GM19023 (cell line): ENCODE measurements at regions not wholly inside any gene's neighbourhood (a gene's known extent, or its start where the extent isn't known, plus 50 kb on each side); places are given as distances from the start of the nearest gene placed in this dataset.
"Not testable (repeated sequence)": the region's sequence is repeated elsewhere in the genome, so short reads cannot be mapped to it uniquely, and the experiment has no call there.

Source experiments
- ATAC-seq: cut with Tn5 transposase; IDR thresholded peaks from one replicate; pipeline ENCODE4 v1.9.1; 2021; ENCODE audit warnings: mild to moderate bottlenecking, moderate library complexity; ENCODE audit not compliant: unreplicated experiment

DNA sequence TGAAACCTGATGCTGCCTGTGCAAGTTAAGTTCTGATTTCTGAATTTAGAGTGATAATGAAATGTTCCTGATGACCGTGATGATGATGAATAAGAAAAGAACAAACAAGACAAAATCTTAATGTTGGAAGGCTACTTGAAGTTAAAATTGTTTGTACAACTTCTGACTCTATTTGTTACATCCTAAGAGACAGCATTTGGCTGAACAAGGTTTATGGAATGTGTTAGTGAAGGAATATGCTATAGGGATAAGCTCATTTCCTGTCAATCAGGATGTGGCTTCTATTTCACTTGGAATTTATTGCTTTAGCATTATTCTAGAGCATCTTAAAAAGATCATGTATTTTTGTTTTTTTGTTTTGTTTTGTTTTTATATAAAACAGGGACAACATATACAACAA lies 267.5 kb downstream of the FAT4 start:
- ATAC-seq: no peak

DNA sequence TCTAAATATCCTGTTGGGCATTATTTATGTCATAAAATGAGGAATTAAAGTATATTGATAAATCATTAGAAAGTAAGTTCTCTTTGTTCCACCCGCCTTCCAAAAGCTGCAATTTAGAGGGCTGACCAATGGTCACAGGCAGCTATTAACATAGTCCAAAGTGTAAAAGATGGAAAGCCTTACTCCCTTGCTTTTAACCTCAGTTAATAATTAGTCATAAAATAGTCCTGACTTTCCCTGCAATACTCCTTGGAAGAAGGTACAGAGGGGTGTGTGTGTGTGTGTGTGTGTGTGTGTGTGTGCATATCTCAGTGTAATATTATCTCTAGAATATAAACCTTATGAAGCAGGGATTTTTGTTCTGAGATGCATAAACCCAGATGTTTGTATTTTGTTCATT lies 275.4 kb downstream of the FAT4 start:
- ATAC-seq: no peak

DNA sequence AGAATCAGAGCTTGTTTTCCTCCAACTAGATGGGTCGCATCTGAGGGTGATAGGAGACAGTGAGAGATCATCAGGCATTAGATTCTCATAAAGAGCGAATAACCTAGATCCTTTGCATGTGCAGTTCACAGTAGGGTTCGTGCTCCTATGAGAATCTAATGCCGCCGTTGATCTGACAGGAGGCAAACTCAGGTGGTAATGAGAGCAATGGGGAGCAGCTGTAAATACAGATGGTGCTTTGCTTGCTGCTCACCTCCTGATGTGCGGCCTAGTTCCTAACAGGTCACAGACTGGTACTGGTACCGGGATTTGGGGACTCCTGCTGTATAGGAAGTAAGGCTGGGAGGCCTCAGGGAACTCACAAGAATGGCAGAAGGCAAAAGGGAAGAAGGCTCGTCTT lies 276.5 kb downstream of the FAT4 start:
- ATAC-seq: no peak

DNA sequence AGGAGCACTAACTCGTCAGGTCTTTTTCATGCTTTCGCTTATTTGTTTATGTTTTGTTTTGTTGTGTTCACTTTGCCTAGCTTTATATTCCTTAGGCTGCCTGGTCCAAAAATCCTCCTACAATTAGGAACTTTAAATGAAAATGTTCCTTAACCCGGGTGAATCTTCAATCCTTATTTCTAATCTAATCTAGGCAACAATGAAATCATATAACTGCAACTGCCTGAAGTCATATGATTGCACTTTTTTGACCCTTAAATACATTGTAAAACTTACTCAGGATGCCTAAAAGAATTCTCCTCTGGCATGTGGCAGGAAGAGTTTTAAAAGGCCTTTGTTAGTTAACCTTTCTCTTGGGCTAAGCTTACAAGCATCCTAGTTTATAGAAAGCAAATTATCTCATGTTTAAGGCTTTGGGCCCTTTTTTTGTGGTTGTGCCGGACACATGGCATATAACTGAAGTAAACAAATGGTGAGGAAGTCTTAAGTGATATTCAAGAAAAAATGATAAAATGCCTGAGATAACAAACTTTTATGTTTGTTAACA lies 279.4 kb downstream of the FAT4 start:
- no peak for ATAC-seq

DNA sequence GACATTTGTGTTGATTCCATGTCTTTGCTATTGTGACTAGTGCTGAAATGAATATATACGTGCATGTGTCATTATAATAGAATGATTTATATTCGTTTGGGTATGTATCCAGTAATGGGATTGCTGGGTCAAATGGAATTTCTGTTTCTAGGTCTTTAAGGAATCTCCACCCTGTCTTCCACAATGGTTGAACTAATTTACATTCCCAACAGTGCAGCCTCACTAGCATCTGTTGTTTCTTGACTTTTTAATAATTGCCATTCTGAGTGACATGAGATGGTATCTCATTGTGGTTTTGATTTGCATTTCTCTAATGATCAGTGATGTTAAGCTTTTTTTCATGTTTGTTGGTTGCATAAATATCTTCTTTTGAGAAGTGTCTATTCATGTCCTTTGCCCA lies 291.2 kb downstream of the FAT4 start:
- ATAC-seq: not testable (repeated sequence)

DNA sequence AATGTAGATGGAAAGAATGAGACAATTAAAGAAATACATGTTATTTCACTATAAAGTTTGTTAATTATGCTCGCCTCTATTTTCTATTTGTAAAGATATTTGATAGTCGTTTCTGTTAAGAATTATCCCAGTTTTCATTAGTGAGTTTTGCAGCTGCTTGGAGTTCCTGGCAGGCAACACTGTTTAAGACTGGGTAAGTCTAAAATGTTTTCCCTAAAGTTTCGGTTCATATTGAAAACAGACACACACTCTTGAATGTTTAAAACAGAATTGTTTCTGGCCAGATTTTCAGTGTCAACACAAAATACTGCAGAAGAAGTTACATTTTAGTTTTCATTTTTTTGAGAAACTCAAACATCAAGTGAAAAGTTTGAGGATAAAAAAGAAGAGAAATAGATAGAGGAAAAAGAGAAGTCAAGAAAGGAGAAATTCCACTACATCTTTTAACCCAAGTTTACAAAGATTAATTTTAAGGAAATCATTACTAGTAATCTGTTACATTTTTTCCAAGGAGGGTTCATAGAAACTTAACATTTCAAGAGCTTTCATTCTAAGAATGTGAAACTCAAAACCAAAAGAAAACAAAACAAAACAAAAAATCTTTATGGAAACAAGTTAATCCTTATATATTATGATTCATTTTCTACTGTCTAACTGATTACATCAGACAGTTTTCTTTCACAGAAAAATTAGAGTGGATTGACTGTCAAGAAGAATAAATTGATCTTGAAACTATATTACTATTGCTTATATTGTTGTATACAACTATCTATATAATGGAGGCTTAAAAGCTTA lies 305.5 kb downstream of the FAT4 start:
- no peak for ATAC-seq

DNA sequence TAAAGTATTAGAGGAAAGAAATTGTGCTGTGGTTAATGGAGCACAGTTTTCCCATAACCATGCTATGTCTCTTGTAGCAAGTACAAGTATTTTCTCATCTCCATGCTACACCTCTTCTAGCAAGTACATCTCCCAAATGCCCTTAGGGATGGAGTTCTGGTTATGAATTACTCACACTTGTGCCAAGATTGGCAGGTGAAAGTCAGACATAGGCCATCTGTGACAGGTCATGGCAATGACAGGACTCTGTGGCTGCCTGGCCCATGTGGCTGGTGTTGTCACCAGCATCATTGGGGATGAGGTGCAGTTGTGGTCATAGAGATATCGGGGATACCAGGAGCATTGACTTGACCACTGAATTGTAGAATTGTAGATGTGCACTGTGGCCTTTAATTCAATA lies 310.2 kb downstream of the FAT4 start:
- no peak for ATAC-seq

DNA sequence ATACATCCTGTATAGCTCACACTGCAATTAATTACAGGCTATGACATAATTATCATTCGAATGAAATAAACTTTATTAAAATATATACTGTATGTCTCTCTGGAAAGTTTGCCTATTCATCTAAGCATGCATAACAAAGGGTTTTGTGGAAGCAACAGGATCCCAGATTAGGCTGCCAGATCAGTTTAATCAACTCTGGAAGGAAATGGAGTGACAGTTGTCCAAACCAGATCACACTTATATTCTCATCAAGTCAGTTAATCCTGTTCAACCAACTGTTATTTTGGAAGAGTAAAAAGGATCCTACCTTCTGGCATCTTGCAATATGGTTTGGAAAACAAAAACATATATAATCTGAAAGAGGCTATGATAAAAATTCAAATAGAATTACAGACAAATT lies 312.2 kb downstream of the FAT4 start:
- no peak for ATAC-seq

DNA sequence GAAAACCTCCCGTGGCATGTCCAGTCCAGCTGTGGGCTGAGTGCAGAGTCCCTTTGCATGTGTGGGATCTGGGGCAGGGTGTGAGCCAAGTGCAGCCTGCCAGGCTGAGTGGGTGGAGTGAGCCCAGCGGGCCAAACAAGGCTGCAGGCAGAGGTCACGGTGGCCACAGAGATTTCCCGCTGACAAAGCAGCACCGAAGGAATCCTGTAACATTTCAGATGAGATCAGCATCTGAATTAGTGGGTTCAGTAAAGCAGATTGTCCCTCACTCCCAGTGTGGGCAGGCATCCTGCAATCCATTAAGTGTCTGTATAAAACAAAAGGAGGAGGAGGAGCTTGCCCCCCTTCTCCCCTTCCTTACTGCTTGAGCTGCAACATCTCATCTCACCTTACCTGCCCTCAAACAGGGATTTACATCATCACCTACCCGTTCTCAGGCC lies 324.4 kb downstream of the FAT4 start:
- no peak for ATAC-seq

DNA sequence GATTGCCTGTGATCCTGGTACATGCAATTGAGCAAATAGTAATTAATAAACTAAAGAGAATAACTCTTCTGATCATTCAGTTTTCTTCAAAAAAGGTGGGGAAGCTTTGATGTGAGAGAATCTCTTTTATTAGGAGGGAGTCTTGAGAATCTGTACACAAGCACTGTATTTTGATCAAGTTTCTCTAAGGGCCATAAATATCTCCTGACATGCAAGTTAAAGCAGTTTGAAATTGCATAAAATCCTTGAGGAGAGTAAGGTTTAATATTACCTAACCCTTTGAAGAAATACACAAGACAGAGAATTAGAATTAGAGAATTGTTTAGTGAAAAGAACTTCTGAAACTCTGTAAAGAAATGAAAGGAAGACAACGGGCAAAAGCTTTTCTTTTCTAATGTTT lies 326.9 kb downstream of the FAT4 start:
- no peak for ATAC-seq

DNA sequence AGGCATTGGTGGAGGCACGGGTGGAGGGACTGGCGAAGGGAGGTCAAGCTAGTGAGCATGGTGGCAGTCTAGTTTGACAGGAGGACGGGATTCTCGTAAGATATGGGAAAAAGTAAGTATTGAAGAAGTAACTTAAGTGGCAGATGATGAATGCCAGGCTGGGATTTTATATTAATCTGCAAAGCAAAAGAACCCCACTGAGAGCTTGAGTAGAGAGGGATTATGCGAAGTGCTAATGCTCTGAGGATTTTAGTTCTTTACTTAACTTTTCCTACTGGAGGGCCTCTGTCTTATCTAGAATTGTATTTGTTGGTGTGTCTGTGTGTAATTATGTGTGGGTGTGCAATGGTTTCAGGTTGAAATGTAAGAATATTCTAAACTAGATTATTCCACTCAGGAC lies 327.9 kb downstream of the FAT4 start:
- ATAC-seq: no peak

DNA sequence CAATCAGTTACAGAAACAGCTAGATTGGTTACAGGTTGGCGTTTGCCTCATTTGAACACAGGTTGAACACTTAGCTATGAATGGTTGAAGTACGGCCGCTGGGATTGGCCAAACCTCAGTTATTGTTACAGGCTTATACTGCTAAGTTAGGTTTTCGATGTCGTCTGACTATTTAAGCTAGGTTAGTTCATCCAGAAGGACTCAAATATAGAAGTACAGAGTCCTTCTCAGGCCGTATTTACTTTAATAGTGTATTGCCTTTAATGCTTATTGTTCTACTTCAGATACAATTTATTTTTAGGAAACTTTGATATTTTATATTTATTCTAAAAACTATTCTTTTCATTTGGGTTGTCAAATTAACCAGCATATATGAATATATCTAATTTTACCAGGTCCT lies 334.7 kb downstream of the FAT4 start:
- ATAC-seq: no peak

DNA sequence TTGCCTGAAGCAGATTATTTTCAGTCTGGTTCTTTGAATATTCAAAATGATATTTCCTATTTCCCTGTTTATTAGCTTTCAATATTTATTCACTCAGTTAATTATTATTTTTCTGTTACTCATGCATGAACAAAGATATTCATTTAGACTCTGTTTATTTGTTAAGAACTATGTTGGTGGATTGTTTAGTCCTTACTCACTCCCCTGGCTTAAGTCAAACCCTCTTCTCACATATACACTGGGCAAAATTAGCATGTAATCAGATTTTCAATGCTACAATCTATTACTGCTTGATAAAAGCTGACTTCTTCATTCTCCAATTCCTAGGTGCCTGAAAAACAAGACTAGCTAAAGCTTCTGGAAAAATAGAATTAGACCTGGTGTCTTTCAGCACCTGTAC lies 335.8 kb downstream of the FAT4 start:
- ATAC-seq: no peak

DNA sequence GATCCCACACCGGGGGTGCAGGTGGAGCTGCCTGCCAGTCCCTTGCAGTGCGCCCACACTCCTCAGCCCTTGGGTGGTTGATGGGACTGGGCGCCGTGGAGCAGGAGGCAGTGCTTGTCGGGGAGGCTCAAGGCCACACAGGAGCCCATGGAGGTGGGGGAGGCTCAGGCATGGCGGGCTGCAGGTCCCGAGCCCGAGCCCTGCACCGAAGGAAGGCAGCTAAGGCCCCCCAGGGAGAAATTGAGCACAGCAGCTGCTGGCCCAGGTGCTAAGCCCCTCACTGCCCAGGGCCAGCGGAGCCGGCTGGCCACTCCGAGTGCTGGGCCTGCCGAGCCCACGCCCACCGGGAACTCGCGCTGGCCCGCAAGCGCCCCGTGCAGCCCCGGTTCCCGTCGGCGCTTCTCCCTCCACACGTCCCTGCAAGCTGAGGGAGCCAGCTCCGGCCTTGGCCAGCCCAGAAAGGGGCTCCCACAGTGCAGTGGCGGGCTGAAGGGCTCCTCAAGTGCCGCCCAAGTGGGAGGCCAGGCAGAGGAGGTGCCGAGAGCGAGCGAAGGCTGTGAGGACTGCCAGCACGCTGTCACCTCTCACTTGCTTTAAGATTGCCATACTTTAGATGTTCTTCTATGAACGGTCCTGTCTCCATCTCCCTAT lies 337.1 kb downstream of the FAT4 start:
- ATAC-seq: not testable (repeated sequence)

DNA sequence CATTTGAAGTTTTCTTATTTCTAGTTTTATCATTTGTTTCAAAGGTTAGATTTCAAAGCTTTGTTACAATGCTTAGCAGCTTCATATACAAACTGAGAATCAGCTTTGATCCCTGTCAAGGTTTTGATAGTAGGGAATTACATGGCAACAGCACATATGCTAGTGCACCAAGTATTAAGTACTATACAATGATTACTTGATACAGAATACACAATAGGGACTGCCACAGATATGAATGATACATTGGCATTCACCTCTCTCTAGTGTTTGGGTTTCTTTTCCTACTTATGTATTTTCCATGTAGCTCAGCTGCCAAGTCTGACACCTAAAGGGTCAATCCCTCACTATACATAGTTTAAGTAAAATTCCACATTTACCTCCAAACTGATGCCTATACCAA lies 344.0 kb downstream of the FAT4 start:
- ATAC-seq: no peak

DNA sequence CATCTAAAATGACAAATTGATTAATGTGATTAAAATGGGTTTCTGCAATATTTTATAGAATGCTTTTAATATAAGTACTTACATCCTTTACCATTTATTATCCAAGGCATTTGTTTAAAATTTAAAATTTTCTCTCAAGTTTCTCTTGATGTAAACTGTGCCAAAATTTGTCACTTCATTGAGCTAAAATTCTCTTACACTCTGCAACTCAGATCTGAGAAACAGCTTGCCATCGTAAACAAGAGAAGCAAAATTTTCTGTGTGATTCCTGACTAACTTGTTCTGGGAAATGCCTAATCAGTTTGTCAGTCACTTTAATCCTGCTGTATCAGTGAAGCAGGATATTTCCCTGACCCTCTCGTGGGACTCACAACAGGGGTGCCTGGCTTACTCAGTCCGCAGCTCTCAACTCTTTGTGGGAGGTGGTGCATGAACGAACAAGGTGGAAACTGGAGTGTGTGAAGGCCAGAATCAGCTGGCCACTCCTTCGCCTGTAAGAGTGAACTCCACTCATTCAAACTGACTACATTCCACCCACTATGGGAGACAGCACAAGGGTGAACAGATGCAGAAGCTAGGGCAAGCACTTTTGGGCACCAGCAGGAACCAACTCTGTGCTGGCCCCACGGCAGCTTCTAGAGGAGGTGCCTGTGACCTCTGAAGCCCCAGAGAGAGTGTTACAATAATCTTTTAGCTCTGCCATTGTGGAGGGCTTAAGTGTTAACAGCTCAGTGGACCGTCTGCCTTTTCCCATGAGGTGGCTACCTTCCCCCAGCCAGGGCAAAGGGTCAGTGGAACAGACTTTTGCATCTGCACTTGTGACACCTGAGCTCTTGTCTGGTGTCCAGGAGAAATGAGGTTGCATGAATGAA lies 349.4 kb downstream of the FAT4 start:
- ATAC-seq: no peak

DNA sequence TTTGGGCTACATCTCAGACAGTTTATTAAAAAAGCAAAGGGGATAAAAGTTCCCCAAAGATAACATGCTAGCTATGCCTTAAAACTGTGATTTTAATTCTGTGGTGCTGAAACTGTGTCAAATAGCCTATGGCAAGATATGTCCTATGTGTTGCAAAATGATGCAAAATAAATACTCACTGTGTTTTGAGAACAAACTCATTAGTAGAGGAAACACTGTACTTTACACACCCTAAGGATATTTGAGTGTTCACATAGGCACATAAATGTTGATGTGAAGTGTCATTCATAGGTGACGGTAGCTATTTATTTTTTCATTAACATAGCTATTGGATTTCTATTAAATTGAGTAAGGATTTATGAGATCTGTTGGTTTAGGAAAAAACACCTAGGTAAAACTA lies 351.9 kb downstream of the FAT4 start:
- ATAC-seq: no peak

DNA sequence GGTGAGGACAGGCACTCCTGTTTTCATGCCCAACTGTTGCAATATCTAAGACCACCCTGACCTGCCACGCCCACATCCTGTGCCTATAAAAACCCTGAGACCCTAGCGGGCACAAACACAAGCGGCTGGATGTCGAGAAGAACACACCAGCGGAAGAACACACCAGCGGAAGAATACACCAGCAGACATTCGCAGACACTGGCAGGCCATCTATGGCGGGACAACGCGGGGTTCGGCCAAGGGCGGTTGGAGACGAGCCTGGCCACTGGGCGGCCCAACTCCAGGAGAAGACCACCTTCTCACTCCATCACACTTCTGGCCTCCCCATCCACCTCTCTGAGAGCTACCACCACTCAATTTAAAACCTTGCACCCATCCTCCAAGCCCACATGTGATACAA lies 361.4 kb downstream of the FAT4 start:
- ATAC-seq: no peak

DNA sequence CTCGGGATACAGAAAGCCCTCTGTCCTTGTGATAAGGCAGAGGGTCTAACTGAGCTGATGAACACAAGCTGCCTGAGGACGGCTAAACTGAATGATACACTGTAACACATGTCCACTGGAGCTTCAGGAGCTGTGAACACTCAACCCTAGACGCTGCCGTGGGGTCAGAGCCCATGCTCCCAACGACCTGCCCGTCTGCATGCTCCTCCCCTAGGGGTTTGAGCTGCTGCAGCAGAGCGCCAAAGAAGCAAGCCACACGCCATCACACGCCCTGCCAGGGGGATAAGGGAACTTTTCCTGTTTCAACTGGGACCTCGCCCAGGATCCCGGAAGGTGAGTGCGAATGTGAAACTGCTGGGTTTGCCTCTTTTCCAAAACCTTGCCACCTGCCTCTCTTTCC lies 361.8 kb downstream of the FAT4 start:
- no peak for ATAC-seq

DNA sequence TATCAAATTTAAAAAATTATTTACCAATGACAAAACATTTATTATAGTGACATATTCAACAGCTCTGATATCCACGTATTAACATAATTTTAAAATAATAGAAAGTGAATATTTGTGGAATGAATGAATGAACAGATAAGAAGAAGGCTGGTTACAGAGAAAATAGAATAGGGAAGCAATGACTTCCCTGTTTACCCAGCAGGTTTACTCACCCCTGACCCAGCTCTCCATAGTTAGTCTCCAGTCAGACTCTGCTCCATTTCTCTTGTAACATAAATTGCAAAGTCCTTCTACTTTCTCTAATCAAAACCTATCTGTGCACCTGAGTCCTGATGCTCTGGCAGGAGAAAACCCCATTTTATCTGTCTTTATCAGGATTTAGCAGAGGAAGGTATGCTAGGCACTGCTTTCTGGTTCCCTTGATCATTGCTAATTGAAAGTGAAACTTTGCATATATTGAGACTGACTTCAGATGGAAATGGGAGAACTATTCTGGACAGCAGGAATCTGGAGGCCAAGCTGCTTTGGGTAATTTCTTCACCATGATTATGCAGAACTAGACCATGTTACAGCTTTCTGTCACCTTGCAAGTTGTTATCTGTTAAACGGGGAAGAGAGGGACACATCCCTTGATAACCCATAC lies 363.0 kb downstream of the FAT4 start:
- ATAC-seq: no peak

DNA sequence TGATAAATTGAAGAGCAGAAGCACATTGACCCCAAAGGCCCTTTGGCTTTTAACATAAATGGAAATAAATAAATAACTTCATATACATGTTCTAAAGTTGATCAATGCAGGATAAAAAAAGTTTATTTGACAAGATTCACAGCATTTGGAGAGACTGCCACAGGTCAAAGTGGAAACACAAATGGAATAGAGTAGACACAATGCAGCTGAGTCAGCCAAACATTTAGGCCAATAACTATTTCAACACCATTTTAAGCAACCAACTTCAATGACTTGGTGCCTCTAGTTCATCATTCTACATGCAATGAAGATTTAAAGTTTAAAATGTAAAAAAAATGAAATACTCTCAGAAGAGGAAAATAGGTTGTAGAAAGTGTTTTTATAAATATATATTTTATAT lies 365.2 kb downstream of the FAT4 start:
- no peak for ATAC-seq
